ENCODE measurements at regions not wholly inside any gene's neighbourhood (a gene's known extent, or its start where the extent isn't known, plus 50 kb on each side); places are given as distances from the start of the nearest gene placed in this dataset.

DNA sequence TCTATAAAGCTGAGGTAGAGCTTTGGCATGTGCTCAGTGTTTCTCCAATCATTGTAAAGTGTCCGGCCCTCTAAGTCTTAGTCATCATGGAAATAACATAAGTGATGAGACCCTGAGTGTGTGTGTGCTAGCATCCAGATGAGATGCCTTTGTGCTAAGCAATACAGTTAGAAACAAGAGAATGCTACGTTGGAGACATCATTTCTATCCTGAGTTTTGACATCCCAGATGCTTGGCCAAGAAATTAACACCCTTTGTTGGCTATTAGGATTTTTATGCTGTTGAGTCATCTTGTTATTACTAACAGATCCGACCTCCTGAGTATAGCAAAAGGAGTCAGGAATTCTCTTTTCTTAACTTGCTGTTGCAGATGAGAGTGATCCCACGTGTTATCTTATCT is 508.0 kb downstream of the GADD45G start:
- Mint-ChIP-seq H3K9me3 (no peaks in the 10 kb centered on the region), H3K27ac (peak overlapping the region in 1 of 2 donors; percentile 56), H3K4me3 (no peak overlapping the region), H3K36me3 (ENCODE audit: insufficient read depth) (no peaks in the 10 kb centered on the region), H3K27me3 (peaks cover 29 to 36% of the 10 kb centered on the region in 2 donors), H3K4me1 (ENCODE audit: low read depth in 2 of 2) (no peaks in the 10 kb centered on the region)
- no peak for DNase-seq
- no peak for ATAC-seq (replicated peaks)

DNA sequence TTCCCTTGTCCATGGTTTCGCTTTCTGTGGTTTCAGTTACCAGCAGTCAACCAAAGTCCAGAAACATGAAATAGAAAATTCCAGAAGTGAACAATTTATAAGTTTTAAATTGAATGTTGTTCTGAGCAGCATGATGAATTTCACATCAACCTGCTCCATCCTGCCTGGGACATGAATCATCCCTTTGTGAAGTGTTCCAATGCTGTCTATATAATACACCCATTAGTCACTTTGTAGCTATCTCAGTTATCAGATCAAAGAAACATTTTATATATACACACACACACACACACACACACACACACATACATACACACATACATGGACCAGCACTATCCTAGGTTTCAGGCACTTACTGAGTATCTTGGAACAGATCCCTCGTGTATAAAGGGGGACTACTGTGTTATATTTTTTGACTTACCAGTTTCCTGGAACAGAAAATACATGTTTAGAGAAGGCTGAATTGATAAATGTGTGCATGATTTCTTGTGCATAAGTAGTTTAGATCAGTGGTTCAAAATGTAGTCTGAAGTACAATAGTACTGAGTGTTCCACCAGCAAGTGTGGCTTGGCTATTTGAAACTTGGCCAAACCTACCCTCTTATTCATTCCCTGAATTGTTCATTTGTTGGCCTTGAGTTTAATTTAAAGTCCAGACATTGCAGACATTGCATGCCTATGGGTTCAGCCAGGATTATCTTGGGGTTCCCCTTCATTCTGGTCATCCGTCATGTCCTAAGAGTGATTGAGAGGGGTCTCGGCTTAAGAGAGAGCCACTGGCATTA is 510.0 kb downstream of the GADD45G start:
- peaks cover 19 to 31% of the 10 kb centered on the region in 2 donors for H3K27me3 Mint-ChIP-seq
- H3K36me3 Mint-ChIP-seq (ENCODE audit: insufficient read depth) = no peaks in the 10 kb centered on the region
- no peak overlapping the region for H3K4me3 Mint-ChIP-seq
- no peaks in the 10 kb centered on the region for H3K4me1 Mint-ChIP-seq (ENCODE audit: low read depth in 2 of 2)
- no peak overlapping the region for H3K27ac Mint-ChIP-seq
- ATAC-seq (replicated peaks) = no peak
- no peaks in the 10 kb centered on the region for H3K9me3 Mint-ChIP-seq
- no peak for DNase-seq

DNA sequence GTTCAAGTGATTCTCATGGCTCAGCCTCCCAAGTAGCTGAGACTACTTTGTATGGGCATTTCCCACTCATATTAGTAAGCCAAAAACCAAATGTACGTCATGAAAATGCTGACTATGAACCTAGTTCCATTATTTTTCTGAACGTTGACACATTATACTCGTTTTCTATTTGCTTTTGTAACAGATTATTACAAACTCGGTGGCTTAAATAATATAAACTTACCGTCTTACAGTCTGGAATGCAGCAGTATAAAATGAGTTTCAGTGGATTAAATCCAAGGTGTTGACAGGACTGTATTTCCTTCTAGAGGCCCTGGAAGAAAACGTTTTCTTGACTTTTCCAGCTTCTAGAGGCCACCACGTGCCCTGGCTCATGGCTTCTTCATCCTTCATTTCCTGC is 517.0 kb downstream of the GADD45G start:
- no peak for ATAC-seq (replicated peaks)
- peaks cover 0 to 9% of the 10 kb centered on the region in 2 donors for H3K27me3 Mint-ChIP-seq
- H3K27ac Mint-ChIP-seq = no peak overlapping the region
- DNase-seq = no peak
- H3K4me1 Mint-ChIP-seq (ENCODE audit: low read depth in 2 of 2) = no peaks in the 10 kb centered on the region
- H3K9me3 Mint-ChIP-seq = no peaks in the 10 kb centered on the region
- no peaks in the 10 kb centered on the region for H3K36me3 Mint-ChIP-seq (ENCODE audit: insufficient read depth)
- no peak overlapping the region for H3K4me3 Mint-ChIP-seq

DNA sequence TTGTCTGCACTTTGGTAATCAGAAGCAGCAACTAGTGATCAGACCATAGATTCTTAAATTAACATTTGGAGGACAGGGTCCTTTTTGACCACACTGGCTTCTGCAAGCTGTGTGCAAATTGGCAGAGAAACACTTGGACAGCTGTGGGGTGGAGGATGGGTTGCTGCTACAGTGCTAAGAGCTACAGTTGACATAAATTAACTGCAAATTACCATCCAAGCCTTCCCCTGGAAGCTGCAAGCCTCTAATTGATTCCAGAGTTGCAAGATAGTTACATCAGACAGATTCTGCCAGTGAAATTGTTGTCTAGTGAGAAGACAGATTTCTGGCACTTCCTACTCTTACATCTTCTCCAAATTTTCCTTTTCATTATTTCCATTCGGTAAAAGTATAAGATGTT is 517.7 kb downstream of the DIRAS2 start:
- no peak for ATAC-seq (replicated peaks)
- Mint-ChIP-seq H3K4me1 (ENCODE audit: low read depth in 2 of 2) (no peaks in the 10 kb centered on the region), H3K9me3 (no peaks in the 10 kb centered on the region), H3K36me3 (ENCODE audit: insufficient read depth) (no peaks in the 10 kb centered on the region), H3K4me3 (no peak overlapping the region), H3K27ac (no peak overlapping the region), H3K27me3 (peaks cover 17 to 29% of the 10 kb centered on the region in 2 donors)
- DNase-seq = no peak

DNA sequence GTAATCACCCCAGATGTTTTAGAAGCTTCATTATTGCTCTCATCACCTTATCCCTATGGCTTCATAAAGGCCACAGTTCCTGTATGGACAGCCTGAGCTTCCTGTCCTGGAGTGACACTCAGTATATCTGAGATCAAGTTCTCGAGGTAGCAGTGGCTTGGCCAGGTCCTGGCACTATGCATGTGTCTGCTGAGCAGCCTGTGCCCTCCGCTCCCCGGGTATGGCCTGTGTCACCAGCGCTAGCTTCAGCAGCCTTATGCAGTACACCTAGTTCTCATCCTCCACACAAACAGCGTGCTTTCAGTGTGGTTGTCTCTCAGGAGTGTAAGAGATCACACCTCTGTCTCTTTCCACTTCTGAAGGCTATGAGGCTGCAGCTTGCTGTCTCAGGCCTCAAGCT is 514.7 kb downstream of the DIRAS2 start:
- H3K4me1 Mint-ChIP-seq (ENCODE audit: low read depth in 2 of 2) = no peaks in the 10 kb centered on the region
- no peak for ATAC-seq (replicated peaks)
- H3K36me3 Mint-ChIP-seq (ENCODE audit: insufficient read depth) = no peaks in the 10 kb centered on the region
- H3K9me3 Mint-ChIP-seq = no peaks in the 10 kb centered on the region
- DNase-seq = no peak
- H3K27ac Mint-ChIP-seq = no peak overlapping the region
- H3K27me3 Mint-ChIP-seq = peaks cover 23 to 33% of the 10 kb centered on the region in 2 donors
- no peak overlapping the region for H3K4me3 Mint-ChIP-seq

DNA sequence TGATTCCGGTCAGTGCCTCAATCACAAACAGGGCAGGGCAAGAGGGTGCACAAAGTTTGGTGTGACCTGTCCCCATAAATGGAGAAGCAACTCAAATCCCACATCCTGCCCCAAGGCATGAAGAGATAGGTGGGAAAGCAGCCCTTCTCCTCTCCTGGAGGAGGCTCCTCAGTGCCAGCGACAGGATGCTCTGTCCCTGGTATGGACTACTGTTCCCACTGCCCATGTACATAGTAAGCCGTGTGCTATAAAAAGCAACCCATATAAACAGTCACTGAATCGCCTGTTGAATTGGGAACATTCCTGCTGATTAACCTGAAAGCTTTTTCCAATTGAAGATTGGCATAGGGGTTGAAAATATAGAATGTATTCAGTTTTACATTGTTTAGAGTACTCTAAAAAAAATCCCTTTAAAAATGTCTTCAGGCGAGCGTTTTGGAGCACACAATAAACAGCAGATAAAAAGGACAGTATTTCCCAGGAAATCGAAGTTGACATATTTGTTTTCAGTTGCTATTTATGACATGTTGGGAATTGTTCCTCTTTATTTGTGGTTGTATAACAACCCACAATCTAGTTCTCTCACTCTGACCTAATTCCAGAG is 513.9 kb downstream of the DIRAS2 start:
- DNase-seq = no peak
- no peaks in the 10 kb centered on the region for H3K9me3 Mint-ChIP-seq
- no peak overlapping the region for H3K27ac Mint-ChIP-seq
- no peak for ATAC-seq (replicated peaks)
- H3K27me3 Mint-ChIP-seq = peaks cover 23 to 33% of the 10 kb centered on the region in 2 donors
- H3K4me1 Mint-ChIP-seq (ENCODE audit: low read depth in 2 of 2) = no peaks in the 10 kb centered on the region
- no peaks in the 10 kb centered on the region for H3K36me3 Mint-ChIP-seq (ENCODE audit: insufficient read depth)
- H3K4me3 Mint-ChIP-seq = no peak overlapping the region

DNA sequence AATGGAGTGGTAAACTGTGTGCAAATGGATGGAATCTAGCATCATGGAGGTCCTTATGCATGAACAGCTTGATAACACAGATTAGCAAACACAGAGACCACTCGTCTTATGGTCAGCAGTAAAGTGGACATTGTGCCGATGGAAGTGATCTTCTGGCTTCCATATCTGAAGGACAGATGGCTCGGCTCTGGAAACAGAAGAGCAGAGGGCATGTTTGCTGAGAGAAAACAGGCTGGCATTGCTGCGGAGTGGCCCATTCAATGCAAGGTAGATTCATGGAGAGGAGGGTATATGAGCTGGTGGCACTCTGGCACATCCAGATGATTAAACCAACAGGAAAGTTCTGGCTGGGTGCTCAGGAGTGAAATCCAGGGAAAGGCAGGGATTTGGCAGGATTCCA is 513.2 kb downstream of the DIRAS2 start:
- DNase-seq = no peak
- H3K27me3 Mint-ChIP-seq = peaks cover 23 to 33% of the 10 kb centered on the region in 2 donors
- no peaks in the 10 kb centered on the region for H3K36me3 Mint-ChIP-seq (ENCODE audit: insufficient read depth)
- ATAC-seq (replicated peaks) = no peak
- no peak overlapping the region for H3K27ac Mint-ChIP-seq
- no peaks in the 10 kb centered on the region for H3K4me1 Mint-ChIP-seq (ENCODE audit: low read depth in 2 of 2)
- no peaks in the 10 kb centered on the region for H3K9me3 Mint-ChIP-seq
- H3K4me3 Mint-ChIP-seq = no peak overlapping the region

DNA sequence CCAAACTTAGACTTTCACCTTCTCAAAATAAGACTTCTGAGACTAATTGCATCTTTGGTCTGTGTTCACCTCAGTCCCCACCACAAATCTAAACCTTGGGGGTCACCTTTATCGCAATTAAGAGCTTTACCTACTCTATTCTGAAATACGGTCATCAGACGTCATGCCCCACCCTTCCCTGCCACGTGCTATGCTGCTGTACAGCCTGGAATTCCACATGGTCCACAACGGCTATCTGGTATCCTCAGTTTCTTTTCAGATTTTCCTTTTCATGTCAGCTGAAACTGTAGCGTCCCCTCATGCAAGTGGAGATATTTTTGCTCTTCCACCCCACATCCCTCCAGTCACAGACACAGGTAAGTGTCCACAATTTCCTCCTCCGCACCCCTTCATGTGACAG is 511.1 kb downstream of the DIRAS2 start:
- Mint-ChIP-seq H3K36me3 (ENCODE audit: insufficient read depth) (no peaks in the 10 kb centered on the region), H3K27ac (no peak overlapping the region), H3K4me3 (no peak overlapping the region), H3K9me3 (no peaks in the 10 kb centered on the region), H3K4me1 (ENCODE audit: low read depth in 2 of 2) (no peaks in the 10 kb centered on the region), H3K27me3 (peaks cover 23 to 26% of the 10 kb centered on the region in 2 donors)
- DNase-seq = no peak
- ATAC-seq (replicated peaks) = no peak

DNA sequence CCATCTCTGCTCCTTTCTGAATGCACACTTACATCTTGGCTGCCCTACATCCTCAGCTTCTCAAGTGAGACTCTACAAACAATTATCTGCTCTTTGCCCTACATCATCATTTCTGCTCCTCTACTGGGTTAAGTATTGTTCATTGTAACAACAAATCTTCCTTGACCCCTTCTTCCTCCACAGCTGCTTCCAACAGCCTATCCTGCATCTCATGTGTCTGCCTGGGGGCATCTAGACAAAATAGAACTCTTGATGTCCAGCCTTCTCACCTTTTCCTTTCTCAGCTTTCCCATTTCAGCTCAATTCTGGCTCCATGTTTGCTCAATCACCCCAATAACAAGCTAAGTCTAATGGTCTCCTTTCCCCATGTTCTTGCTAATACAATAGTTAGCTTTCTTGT is 509.8 kb downstream of the DIRAS2 start:
- ATAC-seq (replicated peaks) (no peak), DNase-seq (no peak)
- H3K36me3 Mint-ChIP-seq (ENCODE audit: insufficient read depth) = no peaks in the 10 kb centered on the region
- no peaks in the 10 kb centered on the region for H3K4me1 Mint-ChIP-seq (ENCODE audit: low read depth in 2 of 2)
- H3K4me3 Mint-ChIP-seq = no peak overlapping the region
- peaks cover 20 to 25% of the 10 kb centered on the region in 2 donors for H3K27me3 Mint-ChIP-seq
- H3K9me3 Mint-ChIP-seq = no peaks in the 10 kb centered on the region
- H3K27ac Mint-ChIP-seq = no peak overlapping the region

DNA sequence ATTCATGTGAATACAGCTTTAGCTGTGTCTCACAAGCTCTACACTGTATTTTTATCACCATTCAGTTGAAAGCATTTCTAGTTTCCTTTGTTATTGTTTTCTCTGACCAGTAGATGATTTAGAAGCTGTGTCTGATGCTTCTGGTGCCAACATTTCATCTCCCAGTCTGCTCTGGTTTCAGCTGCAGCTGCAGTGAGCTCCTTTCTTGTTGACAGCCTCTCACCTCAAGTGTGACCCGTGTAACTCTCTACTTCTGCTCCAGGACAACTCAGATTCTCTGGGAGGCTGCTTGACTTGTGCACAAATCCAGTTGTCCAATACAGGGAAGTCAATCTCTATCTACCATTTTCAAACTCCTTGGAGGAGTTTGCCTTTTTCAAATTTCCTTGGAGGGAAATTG is 504.8 kb downstream of the DIRAS2 start:
- no peaks in the 10 kb centered on the region for H3K36me3 Mint-ChIP-seq (ENCODE audit: insufficient read depth)
- H3K27ac Mint-ChIP-seq = no peak overlapping the region
- no peaks in the 10 kb centered on the region for H3K4me1 Mint-ChIP-seq (ENCODE audit: low read depth in 2 of 2)
- ATAC-seq (replicated peaks) (no peak), DNase-seq (no peak)
- H3K9me3 Mint-ChIP-seq = no peaks in the 10 kb centered on the region
- no peak overlapping the region for H3K4me3 Mint-ChIP-seq
- H3K27me3 Mint-ChIP-seq = peaks cover 33% of the 10 kb centered on the region in 2 donors

DNA sequence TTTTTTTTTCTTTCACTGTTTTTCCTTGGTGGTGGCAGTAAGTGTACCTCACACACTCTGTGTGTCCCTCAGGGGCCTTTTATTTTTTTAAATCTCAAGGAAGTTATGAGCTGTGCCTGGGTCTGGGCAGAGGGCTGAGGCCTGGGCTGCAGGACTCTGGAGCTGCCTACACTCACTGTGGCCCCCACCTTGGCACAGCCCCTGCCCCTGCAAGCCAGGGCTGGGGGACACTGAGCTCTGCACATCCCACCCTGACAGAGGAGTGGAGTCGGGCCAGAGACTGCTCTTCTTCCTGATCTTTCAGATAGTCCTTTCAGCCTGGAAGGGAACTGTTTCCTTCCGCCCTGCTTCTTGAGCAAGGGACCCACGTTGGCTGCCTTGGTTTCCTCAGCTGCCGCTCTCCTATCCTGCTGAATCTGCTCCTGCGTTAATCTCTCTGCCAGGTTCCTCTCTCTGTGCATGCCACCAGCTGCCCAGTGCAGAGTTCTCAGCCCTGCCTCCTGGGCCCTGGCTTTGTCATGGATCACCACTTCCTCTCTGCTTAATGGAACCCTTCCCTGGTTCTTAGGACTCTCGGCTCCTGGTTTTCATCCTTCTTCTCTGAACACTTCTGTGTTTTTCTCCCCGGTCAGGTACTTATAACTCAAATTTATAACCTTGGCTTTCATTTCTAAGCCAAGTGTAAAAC is 502.3 kb downstream of the DIRAS2 start:
- no peaks in the 10 kb centered on the region for H3K36me3 Mint-ChIP-seq (ENCODE audit: insufficient read depth)
- H3K27me3 Mint-ChIP-seq = peaks cover 33 to 35% of the 10 kb centered on the region in 2 donors
- ATAC-seq (replicated peaks) = no peak
- H3K27ac Mint-ChIP-seq = no peak overlapping the region
- DNase-seq = no peak
- H3K4me3 Mint-ChIP-seq = no peak overlapping the region
- no peaks in the 10 kb centered on the region for H3K4me1 Mint-ChIP-seq (ENCODE audit: low read depth in 2 of 2)
- no peaks in the 10 kb centered on the region for H3K9me3 Mint-ChIP-seq

DNA sequence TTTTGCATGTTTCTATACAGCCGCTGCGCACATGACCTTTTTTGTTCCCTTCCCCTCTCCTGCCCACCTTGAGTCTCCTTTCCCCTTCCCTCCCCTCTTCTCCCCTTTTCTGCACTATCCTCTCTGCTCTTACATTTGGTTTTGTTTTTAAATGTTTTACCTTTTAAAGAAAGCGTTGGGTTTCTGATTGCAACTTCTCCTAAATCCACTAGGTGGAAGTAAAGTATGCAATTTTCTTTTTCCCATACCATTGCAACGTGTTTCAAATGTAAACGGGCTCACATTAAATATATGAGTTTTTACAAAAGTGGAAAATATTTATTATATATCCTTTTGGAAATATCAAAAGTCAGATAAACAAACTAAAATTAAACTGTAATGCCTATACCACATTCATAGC is 500.9 kb downstream of the DIRAS2 start:
- Mint-ChIP-seq H3K27me3 (peaks cover 33 to 40% of the 10 kb centered on the region in 2 donors), H3K4me1 (ENCODE audit: low read depth in 2 of 2) (no peaks in the 10 kb centered on the region), H3K27ac (no peak overlapping the region), H3K36me3 (ENCODE audit: insufficient read depth) (no peaks in the 10 kb centered on the region), H3K9me3 (no peaks in the 10 kb centered on the region), H3K4me3 (no peak overlapping the region)
- DNase-seq = no peak
- ATAC-seq (replicated peaks) = no peak

DNA sequence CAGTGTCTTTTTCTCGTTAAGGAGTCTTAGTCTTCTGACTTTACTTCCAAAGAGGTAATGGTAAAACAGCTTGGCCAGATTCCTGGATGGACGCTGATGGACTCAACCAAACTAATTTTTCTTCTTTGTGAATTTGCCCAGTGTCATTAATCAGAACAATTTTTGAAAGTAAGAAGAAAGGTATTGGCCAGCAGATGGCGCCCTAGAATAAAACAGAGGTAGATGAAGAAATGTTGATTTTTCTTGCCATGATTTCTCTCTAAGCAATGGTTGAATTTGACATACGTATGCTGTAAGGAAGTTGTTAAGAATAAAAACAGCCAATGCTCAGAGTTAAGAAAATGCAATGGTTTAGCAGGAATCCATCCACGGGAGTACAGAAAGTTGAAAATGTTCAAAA is 500.0 kb downstream of the DIRAS2 start:
- H3K27ac Mint-ChIP-seq = no peak overlapping the region
- DNase-seq = peak; percentile 19 to 31 (median 31)
- ATAC-seq (replicated peaks) = no peak
- no peak overlapping the region for H3K4me3 Mint-ChIP-seq
- no peaks in the 10 kb centered on the region for H3K4me1 Mint-ChIP-seq (ENCODE audit: low read depth in 2 of 2)
- H3K27me3 Mint-ChIP-seq = peaks cover 39 to 46% of the 10 kb centered on the region in 2 donors
- H3K9me3 Mint-ChIP-seq = no peaks in the 10 kb centered on the region
- H3K36me3 Mint-ChIP-seq (ENCODE audit: insufficient read depth) = no peaks in the 10 kb centered on the region

DNA sequence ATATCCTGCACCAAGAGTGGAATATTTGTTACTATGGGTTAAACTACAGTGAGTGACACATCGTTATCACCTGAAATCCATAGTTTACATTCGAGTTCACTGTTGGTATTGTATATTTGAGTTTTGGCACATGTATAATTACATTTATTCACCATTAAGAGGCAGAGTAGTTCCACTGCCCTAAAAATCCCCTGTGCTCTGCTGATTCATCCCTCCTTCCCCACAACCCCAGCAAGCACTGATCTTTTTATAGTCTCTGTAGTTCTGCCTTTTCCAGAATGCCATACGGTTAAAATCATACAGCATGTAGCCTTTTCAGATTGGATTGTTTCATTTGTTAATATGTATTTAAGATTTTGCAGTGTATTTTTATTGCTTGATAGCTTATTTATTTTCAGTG is 495.2 kb downstream of the DIRAS2 start:
- Mint-ChIP-seq H3K36me3 (ENCODE audit: insufficient read depth) (no peaks in the 10 kb centered on the region), H3K4me3 (no peak overlapping the region), H3K27ac (no peak overlapping the region), H3K27me3 (peaks cover 18 to 29% of the 10 kb centered on the region in 2 donors), H3K9me3 (no peaks in the 10 kb centered on the region), H3K4me1 (ENCODE audit: low read depth in 2 of 2) (no peaks in the 10 kb centered on the region)
- DNase-seq (no peak), ATAC-seq (replicated peaks) (no peak)
